ENCODE measurements at regions not wholly inside any gene's neighbourhood (a gene's known extent, or its start where the extent isn't known, plus 50 kb on each side); places are given as distances from the start of the nearest gene placed in this dataset.

GRCh38 chr10:5311617-5312016 is 53.1 kb upstream of the UCN3 start:
- no peak for DNase-seq

GRCh38 chr10:5314840-5315239 is 49.9 kb upstream of the UCN3 start:
- DNase-seq, result no peak

Measured in stimulated activated naive CD4-positive, alpha-beta T cell treated with Interleukin-2 at 50 U/mL for 16 hours (primary cell).